ENCODE measurements at regions not wholly inside any gene's neighbourhood (a gene's known extent, or its start where the extent isn't known, plus 50 kb on each side); places are given as distances from the start of the nearest gene placed in this dataset.

GRCh38 chr4:135508006-135508714, 1306.6 kb upstream of the PABPC4L start:
- TF ChIP-seq CTCF (IDR thresholded peaks at IDR 0.05) (no peak), POLR2AphosphoS5 (IDR thresholded peaks at IDR 0.05) (no peak)

Data from gastroesophageal sphincter (tissue), 3 donors.